WI38 (cell line): ENCODE measurements at regions not wholly inside any gene's neighbourhood (a gene's known extent, or its start where the extent isn't known, plus 50 kb on each side); places are given as distances from the start of the nearest gene placed in this dataset.

ENCODE experiments used
- H3K4me3 ChIP-seq: 2 replicates; pipeline ENCODE4 v1.5.1; 2011; ENCODE audit warnings: low read depth, mild to moderate bottlenecking, control low read depth, low read length
- CTCF ChIP-seq: IDR thresholded peaks from 2 replicates; pipeline ENCODE4 v1.5.1; 2012; ENCODE audit warnings: low read depth, mild to moderate bottlenecking, control low read depth, low read length

DNA sequence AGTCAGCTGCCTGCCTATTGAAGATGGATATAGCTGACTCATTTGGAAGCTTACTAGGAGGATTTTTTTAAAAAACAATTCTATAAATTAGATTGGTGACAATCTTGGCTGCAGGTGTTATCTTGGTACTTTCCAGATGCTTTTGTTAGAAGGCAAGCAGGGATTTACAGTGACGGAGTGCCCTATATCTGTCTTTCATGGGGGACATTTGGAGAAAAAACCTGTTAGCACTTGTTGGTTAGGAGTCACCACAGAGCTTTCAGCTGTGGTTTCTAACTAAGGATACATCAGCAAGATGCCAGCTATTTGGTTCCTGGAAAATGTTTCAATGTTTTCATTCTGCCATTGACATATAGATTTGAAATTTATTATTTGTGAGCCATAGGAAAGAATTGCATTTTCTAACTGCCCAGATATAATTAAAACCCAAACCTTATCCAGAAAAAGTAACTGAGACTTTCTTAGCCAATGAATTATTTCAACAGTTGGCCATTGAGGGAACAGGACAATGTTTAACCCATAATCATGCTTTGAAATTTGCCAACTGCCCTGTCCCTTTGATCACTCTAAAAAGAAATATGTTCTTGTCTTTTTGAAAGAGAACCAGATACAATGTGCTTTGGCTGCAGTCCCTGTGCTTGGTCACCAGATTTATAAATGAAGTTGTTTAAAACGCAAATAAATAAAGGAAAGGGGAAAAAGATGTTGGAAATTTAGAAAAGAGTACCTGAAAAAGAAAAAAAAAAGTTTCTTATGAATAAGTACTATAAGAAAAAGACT, 761.0 kb upstream of the CXADR start:
- no peak overlapping the region for H3K4me3 ChIP-seq
- TF ChIP-seq CTCF, result no peak

DNA sequence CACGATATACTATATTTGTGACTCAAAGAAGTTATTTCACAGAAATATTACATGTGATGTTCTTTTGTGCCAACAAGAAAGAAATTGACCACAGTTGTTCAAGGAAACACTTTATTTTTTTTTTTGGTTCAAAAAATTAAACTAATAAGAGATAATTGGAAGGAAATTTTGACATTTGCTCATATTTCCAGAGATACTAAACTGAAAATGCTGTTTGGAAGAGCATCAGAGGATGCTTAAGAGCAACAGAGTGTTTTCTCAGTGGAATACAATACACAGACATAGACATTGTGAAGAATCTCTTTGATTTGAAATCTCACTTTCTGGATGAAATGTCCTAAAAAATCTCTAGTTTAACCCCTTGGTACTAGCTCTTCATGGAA, 760.4 kb upstream of the CXADR start:
- no peak overlapping the region for H3K4me3 ChIP-seq
- no peak for TF ChIP-seq CTCF

- no peak for TF ChIP-seq CTCF
- H3K4me3 ChIP-seq, result no peak overlapping the region
Observed at GRCh38 chr21:16755061-16755460, 757.8 kb upstream of the CXADR start.

- no peak overlapping the region for H3K4me3 ChIP-seq
Observed at GRCh38 chr21:16767201-16767600, 745.6 kb upstream of the CXADR start.

GRCh38 chr21:16768096-16768495, 744.7 kb upstream of the CXADR start:
- no peak overlapping the region for H3K4me3 ChIP-seq
- TF ChIP-seq CTCF, result no peak

More at GRCh38 chr21:16767201-16767600, 745.6 kb upstream of the CXADR start:
- no peak for TF ChIP-seq CTCF

- no peak overlapping the region for H3K4me3 ChIP-seq
- no peak for TF ChIP-seq CTCF
Observed at GRCh38 chr21:16770266-16770665, 742.6 kb upstream of the CXADR start.

- H3K4me3 ChIP-seq, result no peak overlapping the region
- no peak for TF ChIP-seq CTCF
Observed at GRCh38 chr21:16773206-16773605, 739.6 kb upstream of the CXADR start.
